HL-60/S4 treated with retinoic acid at 250 ng/mL for 4 days and 3 days (cell line): ENCODE measurements at regions not wholly inside any gene's neighbourhood (a gene's known extent, or its start where the extent isn't known, plus 50 kb on each side); places are given as distances from the start of the nearest gene placed in this dataset.

ENCODE experiments used
- in situ Hi-C: fragments of 300-500 bp; cut with MboI; formaldehyde crosslinking; loops from 2 replicates; pipeline ENCODE4 v1.7.0; 2022; ENCODE audit warnings: low sequenced_read_pairs

DNA sequence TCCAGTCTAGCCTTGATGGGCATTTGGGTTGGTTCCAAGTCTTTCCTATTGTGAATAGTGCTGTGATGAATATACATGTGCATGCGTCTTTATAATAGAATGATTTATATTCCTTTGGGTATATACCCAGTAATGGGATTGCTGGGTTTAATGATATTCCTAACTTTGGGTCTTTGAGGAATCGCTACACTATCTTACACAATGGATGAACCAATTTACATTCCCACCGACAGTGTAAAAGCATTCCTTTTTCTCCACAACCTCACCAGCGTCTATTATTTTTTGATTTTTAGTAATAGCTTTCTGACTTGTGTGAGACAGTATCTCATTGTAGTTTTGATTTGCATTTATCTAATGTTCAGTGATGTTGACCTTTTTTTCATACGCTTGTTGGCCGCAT, 1040.1 kb downstream of the MAT2B start:
- in situ Hi-C loops: no loop called here

DNA sequence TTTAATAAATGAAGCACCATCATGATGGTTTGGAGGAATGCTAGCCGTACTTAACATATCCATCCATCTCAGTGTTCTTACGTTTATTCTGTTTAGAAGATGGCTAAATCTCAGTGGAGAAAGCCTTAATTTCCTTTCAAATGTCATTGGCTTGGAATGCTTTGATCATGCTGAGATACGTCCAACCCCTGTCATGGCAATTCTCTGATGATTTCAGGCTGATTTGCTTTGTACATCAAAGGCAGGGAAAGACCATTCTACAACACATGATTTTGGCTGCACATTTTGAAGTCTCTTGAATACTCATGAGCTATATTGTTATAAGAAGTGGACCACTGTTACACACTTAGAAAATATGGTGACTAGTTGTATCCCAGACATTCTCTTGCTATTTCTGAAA, 1048.4 kb downstream of the MAT2B start:
- in situ Hi-C loops: no loop called here

DNA sequence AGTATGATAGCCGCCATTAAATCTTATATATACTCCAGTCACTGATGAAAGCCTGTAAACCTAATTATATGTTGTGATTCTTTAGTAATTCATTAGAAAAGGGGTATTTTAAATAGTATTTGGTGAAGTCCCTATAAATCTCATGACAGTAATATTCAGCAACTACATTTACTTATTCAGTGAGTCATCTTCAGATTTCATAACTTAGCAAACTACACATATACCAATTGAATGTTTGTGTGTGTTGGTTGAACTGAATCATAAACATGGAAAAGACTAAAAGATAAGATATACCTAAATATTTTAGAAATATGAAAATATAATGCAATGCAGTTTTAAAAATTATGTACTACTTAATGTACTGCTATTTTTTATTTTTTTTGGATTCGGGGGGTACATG, 1050.4 kb downstream of the MAT2B start:
- in situ Hi-C loops: no loop called here

DNA sequence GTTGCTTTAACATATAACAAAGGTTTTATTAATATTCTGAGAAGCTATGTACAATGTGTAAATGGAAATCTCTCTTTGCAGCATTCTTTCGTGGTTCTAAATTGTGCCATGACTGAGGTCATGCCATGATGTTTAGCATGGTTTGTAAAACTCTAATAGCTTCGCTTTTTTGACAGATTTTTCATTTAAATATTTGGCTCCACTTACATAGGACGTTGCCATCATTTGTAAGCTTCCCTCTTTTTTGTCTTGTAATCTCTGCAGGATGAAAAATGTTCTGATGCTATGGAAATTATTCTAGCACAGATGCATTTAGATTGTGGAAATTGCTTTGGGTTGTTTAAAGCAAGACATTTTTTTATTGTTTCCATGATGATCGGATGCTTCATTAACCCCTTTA, 1054.8 kb downstream of the MAT2B start:
- in situ Hi-C loops: no loop called here

DNA sequence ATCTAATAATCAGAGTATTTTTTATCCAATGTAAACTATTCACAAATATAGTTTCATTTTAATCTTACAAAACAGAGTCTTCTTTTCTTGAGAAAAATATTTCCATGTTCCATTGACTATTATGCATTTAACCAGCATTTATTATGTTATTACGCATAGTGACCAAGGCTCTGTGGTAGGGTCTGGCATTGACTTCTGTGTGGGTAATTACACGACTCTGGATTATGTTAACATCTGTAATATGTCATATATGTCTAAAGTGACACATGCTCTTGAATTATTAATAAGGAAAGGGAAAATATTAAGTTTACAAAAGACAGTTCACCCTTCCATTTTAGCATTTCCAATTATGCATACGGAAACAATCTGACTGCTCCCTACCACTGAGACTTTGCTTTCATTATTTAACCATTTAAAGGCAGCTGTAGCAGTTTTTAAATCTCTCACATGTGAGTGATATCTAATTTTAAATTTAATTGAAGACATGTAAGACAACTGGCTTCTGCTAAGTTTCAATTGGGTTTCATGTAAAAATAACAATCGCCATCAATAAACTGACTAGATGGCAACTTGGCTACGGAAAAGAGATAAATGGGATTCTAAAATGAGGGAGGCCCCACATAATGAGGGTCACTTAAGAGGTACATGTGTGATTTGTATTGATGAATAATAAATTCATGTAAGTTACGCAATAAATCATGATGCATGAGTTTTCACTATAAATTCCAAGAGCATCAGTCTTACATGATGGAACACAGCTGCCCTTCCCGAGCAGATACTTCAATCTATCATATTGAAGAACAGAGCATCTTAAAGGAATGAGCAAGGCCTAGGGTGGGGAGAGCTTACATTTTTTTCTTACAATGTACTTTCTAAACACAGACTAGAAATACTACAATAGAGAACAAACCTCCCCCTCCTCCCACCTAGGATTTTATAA, 1056.8 kb downstream of the MAT2B start:
- in situ Hi-C loops: no loop called here

DNA sequence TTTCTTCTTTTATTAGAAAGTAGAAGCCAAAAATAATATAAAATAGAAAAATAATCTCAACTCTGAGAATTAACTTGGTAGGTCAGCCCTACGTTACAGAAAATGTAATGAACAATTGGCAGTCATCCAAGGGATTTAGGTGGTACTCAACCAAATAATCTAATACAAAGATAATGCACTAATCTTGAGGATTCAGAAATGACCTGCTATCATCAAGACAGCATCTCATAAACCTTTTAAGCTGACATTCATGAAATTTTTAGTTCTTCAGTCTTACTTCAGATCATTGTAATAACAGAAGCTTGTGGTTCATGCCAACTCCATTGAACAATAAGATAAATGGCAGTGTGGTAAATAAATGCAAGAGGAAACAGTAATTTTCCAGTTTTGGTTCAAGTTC, 1058.0 kb downstream of the MAT2B start:
- in situ Hi-C loops: no loop called here

DNA sequence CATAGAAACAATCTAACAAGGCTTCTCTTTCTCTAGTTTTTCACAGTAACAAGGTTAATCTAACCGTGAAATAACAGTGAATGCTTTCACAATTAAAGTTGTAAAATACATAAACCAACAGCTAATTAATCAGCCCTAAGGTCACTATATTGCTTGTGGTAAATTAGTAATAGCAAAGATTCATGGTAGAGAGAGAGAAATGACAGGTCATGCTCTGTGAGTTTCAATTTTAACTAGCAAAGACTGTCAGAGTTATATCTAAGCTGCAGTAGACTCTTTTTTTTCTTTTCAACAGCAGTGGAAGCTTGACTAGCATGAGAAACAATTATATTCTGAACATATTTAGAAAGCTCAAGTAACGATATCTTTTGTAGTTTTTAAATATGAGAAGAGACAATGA, 1068.0 kb downstream of the MAT2B start:
- in situ Hi-C loops: no loop called here

DNA sequence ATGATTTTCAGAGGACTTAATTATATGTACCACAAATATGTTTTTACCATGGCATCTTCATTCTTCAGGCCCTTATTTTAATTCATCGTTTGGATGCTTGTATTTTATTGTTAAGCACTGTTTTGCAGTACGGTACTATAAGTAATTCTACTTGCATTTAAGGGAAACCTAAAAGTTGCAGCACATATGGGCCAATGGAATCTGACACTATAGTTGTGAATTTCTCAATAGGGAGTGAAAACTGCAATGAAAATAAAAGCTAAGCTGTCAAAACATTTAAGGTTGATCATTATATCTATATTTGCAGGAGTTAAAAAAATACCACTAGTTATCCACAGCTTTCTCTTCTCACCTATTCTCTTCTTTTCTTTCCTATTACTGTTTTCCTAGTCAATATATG, 1071.8 kb downstream of the MAT2B start:
- in situ Hi-C loops: no loop called here

DNA sequence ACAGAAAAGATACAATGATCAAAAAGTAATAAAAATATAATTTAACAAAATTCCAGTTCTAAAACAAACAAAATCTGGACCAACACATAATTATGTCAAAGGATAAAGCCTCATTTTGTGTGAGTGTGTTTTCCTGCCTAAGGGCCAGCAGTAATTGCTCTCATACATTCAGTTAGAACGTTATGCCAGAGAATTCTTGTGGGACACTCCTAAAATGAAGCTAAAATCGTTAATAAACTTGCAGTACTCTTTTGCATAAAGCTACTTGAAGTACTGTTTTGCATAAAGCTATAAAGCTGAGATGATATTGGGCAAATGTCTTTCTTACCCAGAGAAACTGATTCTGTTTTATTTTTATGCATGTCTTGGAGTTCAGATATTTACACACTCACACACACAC, 1072.3 kb downstream of the MAT2B start:
- in situ Hi-C loops: no loop called here

DNA sequence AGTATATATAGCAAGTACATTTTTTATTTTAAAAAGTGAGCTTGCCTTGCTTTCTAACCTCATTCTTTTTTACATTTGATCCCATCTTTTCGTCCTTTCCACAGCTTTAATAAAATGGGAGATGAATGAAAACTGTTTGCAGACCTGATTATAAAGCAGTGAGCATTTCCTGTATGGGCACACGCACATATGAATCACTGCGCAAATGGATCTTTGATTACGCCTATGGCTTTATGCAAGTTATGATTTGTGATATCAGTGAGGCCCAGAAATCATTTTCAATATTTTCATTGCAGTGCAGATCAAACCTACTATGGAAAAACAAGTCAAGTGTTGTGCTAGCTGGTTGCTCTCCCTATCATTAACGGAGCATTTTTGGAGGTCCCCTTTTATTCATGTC, 1073.0 kb downstream of the MAT2B start:
- in situ Hi-C loops: no loop called here

DNA sequence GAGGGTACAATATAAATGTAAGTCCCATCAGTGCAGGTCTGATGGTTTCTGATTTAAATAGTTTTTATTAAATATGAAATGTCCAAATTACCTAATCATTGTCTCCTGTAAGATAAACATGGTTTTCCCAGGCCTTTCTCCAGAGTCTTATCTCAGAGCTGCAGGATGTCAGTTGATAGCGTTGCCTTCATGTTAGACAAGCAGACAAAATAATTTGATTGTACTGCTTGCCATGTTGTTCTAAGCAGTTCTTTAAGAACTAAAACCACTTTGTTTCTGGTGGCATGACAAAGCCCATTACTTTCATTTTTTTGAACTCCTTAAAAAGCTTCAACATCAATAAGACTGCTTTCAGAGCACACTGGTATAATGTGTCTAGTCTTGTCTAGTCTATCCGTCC, 1073.5 kb downstream of the MAT2B start:
- in situ Hi-C loops: no loop called here

DNA sequence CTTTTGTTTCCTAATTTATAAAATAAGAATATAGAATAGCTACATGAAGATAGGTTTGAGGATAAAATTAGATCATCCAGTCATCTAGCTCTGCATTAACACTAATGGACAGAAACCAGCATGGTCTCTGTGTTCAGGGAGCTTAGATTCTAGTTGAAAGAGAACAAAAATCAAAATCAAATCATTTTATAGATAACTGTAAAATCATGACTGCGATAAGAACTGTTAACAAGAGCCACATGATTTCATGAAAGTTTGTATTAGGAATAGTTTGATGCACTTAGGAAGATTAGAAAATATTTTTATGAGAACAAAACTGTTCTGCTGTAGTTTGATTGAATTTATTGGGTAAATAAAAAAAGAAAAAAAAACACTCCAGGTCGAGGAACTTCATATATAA, 1074.7 kb downstream of the MAT2B start:
- in situ Hi-C loops: no loop called here

DNA sequence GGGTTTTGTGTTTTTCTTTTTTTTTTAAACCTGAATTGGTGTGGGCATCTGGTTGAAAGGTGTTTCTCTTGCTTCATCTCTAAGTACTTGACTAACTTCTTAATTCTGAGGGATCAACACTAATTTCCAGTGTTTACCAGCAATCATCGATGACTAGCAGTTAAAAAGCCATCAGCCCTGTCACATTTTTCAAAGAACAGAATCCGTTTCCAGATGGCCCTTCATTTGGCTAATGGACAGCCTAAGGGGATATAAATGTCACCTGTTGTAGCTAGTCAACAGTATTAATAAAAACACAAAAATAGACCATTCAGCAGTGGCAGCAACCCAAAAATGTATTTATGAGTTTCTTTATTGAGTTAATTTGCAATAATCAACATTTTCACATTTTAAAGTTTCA, 1076.5 kb downstream of the MAT2B start:
- in situ Hi-C loops: no loop called here

DNA sequence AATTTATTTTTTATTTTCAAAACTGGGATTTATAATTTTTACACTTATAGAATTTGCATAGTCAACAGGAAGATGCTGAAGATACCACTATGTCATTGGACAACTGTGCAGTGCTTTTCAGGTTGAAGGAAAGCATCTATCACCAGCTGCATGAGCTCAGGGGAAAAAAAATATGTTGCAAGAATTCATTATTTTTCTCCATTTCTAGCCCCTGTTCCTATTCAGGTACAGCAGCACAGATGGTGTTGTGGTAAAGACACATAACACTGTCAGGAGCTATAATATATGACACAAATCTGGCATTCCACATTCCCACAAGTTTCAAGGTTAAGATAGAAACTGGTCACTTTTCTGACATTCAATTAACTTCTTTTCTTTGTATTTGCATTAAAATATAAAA, 1088.6 kb downstream of the MAT2B start:
- in situ Hi-C loops: no loop called here

DNA sequence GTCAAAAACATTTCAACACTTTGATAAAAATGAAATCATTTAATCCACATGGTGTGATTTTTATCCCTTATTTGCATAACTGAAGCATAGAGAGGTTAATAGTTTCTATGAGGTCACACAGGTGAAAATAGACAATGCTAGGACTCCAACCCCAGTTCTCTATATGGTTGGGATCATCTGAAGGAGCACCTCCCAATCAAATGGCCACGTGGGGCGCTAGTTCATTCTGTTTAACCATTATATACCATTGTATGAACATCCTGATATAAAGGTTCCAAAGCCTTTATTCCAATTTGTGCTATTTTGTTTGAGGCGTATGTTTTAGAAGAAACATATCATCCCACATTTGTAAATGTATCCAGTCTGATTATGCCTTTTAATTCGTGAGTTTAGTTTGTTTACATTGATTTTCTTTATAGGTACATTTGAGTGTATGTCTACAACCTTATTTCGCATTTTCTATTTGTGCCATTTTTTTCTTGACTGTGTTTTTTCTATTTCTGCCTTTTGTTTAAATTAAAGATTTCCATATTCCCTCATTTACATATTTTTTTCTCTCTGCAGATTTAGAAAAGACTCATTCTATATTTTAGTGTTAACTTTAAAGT, 1092.0 kb downstream of the MAT2B start:
- in situ Hi-C loops: no loop called here

DNA sequence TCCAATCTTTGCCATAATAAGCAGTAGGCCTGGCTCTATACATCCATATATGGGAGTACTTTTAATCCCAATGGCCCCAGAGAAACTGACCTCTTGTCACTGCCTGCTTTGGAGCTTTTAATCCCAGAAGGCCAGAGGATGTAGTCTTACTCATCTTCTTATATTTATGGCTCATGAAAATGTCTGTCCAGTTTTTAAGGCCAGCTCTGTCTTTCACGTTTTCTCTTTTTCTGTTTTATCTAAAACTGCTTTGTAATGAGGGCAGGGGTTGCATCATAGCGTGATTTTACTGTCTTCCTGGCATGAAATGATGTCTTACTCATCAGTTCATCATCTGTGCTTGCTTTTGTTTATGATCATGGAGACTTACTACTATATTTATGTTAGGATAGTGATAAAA, 1094.9 kb downstream of the MAT2B start:
- in situ Hi-C loops: no loop called here

DNA sequence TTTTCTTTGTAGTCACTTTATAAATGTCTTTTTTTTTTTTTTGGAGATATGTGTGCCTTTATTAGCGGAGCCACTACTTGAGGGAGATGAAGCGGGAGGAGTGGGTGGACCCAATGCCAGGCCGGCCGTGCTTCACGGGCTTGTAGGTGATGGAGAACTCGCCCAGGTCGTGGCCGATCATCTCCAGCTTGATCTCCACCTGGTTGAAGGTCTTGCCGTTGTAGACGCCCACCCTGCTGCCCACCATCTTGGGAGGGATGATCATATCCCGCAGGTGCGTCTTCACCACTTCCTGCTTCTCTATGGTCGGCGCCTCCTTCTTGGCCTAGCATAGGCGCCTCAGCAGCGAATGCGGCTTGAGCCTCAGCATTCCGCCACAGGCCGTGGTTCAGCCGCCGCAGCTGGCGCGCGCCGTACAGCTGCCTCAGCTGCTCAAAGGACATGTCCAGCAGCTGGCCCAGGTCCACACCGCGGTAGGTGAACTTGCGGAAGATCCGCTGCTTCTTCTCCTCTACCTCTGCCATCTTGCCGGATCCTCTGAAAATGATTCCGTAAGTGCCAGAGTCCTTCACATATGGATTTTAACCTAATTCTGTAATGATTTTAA, 1095.6 kb downstream of the MAT2B start:
- in situ Hi-C loops: no loop called here

DNA sequence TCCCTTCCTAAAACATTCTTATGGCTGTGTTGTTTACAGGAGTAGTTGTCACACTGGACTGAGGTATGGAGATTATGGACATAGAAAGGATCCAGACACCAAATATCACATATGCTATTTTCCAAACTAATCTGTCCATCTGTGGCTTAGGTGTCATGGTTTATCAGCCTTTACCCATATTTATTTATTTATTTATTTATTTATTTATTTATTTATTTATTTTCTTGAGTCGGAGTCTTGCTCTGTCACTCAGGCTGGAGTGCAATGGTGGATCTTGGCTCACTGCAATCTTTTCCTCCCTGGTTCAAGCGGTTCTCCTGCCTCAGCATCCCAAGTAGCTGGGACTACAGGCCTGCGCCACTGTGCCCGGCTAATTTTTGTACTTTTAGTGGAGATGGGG, 1103.1 kb downstream of the MAT2B start:
- in situ Hi-C loops: no loop called here

DNA sequence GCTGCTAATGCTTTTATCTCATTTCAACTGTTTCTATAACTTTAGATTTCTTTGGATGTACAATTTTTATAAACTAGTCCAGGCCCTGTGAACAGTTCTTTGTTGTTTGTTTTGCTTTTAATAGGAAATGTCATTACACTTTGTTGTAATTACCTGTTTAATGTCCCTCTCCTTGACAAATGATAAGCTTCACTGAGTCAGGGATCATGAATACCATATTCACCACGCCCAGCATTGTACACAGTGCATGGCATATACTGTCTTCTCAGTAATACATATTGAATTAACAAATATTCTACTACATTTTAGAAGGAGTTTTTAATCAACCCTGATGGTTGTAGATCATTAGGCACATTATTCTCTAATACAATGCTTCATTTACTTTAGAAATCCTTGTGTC, 1105.0 kb downstream of the MAT2B start:
- in situ Hi-C loops: no loop called here

DNA sequence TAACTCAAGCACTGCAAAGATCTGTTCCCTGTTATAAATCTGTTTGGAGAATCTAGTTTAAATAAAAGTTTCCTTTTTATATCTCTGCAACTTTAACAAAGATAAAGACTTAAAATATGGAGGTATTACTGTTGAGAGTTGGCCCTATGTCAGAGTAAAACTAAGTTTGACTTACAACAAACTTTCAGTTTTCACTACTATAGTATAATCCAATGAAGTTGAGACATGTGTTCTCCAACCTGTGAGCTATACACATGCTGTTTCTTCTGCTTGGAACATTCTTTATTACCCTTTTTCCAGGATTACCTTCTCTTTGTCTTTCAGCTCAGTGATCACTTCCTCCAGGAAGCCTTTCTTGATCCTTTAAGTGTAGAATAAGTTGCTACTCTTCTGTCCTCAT, 1109.3 kb downstream of the MAT2B start:
- in situ Hi-C loops: no loop called here

DNA sequence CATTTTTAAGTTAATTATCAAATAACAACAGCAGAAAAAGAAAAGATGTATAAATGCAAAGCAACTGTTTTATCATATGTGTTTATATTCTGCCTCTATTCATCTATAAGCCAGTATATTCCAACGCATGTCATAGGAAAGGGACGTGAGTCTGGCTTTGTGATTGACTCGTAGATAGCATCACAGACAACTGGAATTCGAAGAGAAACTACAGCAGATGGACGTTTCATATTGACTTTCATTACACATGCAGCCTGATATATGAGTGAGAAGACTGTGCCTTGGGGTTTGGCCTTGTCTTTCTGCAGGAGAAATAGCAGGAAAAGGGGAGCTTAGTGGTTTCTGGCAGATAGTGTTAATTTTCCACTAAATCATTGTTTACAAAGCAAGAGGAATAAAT, 1111.9 kb downstream of the MAT2B start:
- in situ Hi-C loops: no loop called here

DNA sequence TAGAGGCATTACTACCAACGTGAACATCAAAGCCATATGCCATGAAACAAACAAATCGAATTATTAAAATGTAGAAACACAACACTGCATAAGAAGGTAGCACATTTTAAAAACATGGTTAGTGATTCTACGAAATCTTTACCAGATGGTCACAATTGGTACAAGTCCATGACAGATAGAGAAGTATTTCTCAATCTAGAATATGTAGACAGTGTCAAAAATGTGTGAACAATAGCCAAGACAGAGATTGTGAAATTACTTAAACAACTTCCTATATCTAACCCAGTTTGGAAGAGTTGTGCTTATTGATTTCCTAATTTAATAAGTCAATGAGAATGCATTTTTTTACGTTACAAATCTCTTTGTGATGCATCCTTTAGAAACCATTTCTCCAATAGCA, 1121.6 kb downstream of the MAT2B start:
- in situ Hi-C loops: no loop called here
